GM11168 (cell line): ENCODE measurements at regions not wholly inside any gene's neighbourhood (a gene's known extent, or its start where the extent isn't known, plus 50 kb on each side); places are given as distances from the start of the nearest gene placed in this dataset.
"Not testable (repeated sequence)": the region's sequence is repeated elsewhere in the genome, so short reads cannot be mapped to it uniquely, and the experiment has no call there.

Experiments used
- in situ Hi-C: fragments of 300-500 bp; cut with MboI; formaldehyde crosslinking; loops from one replicate; pipeline ENCODE4 v1.12.0; 2022; ENCODE audit warnings: low sequenced_read_pairs; ENCODE audit not compliant: unreplicated experiment

DNA sequence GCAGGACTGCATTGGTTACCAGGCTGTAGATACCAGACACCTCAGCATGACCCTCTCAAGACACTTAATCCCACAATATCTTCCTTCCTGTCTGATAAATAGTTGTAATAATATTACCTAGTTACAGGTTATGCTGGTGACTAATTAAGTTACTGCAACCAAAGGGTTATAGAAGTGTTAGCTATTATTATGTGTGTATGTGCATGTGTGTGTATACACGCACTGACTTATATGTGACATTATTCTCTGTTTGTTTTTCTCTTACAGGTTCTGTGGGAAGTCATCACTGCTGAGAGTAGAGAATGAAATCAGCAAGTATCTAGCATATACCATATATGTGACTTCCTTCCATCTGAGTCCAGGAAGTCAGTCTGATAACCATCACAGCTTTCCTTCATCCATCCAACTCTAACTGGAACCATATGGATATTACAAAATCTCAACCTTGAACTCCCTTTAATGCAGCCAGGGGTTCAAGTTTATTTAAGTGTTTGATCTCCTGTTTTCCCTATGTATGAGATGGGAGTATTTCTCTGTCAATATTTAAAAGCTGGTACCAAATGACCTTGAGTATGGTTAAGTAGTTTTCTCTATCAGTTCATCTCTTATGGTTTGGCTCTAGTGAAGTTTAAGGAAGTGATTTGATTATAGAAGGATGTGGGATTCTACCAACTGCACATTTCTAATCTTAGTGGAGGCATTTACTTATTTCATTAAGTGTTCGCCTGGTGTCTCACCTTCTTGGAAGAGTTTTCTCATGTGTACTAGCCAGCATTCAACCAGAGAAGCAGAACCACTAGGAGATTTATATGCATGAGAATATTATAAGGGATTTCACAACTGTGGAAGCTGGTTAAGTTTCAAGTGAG is 313.2 kb downstream of the HIVEP2 start:
- in situ Hi-C loops: no loop called here

DNA sequence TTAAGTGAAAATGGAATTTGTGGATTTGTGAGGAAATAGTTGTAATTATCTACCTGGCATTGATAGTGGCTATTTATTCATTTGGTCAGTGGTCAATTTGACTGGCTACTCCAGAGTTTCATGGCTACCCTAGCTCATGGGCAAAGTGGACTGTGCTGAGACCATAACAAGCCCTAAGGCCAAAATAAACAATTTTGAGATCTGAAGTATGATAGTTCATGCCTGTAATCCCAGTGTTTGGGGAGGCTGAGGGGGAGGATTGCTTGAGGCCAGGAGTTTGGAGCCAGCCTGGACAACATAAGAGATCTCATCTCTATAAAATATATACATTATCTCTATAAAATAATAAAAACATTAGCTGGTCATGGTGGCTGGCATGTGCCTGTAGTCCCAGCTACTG is 311.7 kb downstream of the HIVEP2 start:
- in situ Hi-C loops: no loop called here

DNA sequence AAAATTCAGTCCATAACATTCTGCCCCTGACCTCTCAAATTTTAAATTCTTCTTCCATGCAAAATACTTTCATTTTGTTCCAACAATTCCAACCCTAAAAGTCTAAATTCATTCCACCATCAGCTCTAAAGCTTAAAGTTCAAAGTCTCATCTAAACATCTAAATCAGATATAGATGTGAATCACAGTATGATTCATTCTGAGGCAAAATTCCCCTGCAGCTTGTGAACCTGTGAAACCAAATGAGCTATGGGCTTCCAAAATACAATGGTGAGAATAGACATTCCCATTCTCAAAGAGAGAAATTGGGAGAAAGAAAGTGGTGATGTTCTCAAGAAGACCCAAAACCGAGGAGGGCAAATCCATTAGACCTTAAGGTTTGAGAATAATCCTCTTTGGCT is 309.8 kb downstream of the HIVEP2 start:
- in situ Hi-C loops: no loop called here

DNA sequence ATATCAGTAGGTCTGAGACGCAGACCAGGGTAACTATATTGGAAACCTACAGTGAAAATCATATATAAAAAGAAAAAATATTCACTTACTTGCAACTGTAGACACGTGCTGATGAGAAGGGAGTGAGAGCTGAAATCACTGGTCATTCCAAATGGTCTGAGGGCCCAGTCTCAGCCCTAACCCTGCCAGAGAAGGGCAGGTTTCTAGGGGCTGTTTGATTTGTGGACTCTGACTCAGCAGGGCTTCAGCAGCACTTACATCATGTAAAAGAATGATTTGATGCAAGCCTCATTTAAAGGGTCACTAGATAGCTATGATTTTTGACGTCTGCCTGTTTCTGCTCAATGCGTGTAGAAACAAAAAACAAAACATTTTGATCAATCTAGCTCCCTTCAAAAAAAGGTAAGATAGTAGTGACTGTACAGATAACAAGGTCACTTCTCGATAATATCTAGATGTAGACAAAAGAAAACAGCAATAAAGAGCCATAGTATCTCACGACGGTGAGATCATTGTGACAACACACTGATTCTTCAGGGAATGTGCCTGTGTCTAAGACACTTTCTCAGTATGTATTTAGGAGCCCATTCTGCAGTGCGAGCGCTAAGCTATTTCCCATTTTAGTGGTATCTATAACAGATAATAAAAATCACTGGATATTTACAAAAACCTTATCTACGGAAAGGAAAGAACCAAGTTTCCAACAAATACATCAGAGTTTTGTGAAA is 307.2 kb downstream of the HIVEP2 start:
- in situ Hi-C loops: no loop called here

DNA sequence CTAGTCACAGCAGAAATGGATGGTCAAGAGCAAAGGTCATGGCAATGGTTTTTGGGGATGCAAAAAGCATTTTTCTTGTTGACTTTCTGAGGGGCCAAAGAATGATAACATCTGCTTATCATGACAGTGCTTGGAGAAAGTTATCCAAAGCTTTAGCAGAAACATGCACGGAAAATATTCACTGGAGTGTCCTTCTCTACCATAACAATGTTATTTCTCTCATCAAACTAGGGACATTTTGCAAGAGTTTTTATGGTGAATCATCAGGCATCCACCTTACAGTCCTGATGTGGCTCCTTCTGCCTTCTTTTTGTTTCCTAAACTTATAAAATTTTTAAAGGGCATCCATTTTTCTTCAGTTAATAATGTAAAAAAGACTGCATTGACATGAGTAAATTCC is 302.3 kb downstream of the HIVEP2 start:
- in situ Hi-C loops: no loop called here

DNA sequence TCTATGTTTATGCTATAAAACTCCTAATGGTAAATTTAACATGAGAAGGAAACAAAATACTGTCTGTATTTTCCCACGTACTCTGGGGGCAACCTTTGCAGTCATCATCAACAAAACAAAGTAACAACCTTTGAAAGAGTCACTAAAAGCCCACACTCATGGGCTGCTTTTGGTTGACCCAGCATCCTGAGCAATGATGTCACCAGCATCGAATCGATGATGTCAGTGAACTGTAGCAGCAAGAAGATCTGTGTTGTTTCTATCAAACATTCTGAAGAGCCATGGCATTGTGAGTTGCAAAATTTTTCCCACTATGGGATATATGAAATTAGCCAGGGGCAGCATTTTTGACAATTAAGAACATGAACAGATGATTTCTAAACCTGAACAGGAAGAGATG is 300.1 kb downstream of the HIVEP2 start:
- in situ Hi-C loops: no loop called here

DNA sequence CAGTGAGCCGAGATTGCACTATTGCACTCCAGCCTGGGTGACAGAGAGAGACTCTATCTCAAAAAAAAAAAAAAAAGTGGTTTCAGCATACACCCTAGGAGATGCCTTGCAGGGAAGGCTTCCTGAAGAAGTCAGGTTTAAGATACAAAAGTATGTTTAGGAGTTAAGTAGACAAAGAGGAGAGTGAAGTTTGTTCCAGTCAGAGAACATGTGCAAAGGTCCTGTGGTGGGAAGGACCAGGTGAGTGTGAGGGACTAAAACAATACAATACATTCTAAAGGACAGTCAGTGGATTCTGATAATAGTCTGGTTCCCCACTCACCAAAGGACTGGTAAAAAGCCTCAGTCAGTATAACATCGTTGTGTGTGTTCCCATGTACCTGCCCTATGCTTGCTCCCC is 299.3 kb downstream of the HIVEP2 start:
- in situ Hi-C loops: no loop called here

DNA sequence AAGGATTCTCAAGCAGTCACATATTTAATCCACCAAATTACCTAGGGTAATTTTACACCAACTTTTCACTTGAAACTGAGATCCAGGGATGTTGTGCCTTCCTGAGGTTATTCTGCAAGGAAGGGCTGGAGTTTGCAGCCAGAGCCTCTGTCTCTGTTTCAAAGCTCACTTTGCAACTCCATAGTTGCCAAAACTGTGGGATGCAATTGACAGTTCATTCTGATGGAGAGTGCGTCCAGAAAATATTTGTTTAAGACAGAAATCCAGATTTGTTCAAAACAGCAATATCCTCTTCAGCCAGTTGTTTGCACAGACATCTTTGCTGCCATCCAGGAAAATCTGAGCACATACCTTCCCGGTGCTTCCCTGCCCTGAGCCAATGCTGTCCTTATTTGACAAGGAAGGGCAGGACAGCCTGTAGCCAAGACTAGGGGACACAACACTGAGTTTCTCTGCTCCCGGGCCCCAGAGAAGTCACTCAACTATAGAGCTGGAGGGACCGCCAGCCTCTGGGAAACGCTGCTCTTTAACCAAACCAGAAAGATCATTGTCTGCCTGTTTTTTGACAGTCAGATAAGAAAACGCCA is 297.4 kb downstream of the HIVEP2 start:
- in situ Hi-C loops: no loop called here

DNA sequence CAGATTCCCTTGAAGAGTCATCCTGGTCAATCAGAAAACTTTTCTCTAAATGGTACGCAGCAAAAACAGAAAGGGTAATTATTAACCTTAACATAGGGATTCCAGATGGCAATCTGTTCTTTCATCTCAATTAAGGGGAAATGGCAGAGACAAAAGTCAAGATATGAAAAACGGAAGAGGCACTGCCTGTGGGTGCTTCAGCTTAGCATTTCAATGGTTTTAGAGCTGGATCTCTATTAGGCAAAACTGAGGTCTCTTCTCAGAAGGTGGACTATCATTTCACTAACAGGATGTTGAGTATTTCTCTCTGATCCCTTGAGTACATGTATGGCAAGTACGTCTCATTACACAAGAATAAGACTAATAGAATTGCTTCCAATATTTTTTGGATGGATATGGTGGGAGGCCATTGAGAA is 296.9 kb downstream of the HIVEP2 start:
- in situ Hi-C loops: no loop called here

DNA sequence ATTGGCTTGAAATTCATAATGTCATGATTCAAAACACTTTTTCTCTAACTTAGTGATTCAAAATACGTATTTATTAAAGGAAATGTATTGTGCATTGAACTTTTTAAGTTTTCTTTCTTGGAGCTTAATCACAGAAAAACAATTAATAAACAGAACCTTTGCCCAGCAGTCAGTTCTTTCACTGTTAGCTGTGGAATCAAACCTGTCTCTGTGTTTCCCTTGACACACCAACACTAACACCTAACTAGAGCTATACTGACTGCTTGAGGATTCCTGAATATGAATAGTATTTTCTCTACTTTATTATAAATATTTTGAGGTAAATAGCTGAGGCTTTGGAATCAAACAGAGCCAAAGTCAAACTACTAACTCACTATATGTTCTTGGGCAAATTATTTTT is 296.4 kb downstream of the HIVEP2 start:
- in situ Hi-C loops: no loop called here

DNA sequence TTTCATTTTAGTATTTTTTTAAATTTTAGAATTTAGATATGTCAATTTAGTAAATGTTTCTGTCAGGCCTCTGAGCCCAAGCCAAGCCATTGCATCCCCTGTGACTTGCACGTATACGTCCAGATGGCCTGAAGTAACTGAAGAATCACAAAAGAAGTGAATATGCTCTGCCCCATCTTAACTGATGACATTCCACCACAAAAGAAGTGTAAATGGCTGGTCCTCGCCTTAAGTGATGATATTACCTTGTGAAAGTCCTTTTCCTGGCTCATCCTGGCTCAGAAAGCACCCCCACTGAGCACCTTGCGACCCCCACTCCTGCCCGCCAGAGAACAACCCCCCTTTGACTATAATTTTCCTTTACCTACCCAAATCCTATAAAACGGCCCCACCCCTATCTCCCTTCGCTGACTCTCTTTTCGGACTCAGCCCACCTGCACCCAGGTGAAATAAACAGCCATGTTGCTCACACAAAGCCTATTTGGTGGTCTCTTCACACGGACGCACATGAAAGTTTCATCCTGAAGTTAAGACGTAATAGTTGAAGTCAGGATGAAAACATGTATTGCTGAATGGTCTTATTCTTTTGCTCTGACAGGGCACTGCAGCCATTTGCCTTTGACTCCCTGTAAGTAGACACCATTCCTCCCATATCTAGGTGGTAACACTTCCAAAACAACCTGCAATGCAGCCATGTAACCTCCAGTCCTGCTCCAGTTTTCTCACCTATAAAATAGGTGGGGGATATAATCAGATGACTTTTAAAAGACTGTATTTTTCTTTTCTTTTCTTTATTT is 295.3 kb downstream of the HIVEP2 start:
- in situ Hi-C loops: not testable (repeated sequence)

DNA sequence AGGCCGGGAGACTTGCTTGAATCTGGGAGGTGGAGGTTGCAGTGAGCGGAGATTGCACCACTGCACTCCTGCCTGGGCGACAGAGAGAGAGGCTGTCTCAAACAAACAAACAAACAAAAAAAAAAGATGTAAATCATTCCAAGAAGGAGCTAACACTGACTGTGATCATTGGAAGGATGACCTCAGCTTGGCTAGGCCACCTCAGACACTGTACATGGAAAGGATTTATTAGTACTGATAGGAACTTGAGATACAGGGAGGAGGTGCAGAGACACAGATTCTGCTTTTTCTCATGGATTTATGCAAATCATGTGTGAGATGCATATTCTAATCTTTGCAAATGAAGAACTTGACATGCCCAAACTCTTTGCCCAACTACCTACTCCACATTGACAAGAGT is 293.6 kb downstream of the HIVEP2 start:
- in situ Hi-C loops: no loop called here

DNA sequence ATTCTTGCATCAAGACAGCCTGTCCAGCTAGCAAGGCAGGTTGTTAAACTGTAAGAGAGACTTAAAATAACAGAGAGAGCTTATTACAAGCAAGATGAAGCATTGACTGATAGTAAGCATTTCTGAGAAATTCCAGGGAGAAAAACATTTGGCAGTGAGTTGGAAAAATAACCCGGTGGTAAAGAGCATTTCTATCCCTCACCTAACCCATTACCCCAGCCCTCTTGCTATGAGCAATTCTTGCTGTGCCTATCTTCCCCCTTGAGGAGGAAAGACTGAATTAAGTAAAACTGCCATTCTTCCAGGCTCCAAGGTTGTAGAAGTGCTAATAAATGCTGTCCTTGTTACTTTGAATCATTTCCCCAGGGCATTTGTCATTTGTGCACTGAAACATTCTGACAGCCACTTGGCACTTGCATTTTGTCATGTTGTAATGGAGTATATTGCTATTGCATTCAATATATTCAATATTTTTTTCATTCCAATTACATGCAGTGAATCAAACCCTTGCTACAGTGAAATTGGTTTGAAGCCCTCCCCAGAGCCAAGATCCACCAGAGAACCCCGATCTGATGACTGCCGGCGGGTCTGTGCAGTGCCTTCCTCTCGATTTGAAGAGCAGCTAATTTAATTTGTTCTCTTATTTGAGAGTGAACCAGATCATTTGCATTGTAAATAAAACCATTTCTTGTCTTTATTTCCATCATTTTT is 291.1 kb downstream of the HIVEP2 start:
- in situ Hi-C loops: no loop called here

DNA sequence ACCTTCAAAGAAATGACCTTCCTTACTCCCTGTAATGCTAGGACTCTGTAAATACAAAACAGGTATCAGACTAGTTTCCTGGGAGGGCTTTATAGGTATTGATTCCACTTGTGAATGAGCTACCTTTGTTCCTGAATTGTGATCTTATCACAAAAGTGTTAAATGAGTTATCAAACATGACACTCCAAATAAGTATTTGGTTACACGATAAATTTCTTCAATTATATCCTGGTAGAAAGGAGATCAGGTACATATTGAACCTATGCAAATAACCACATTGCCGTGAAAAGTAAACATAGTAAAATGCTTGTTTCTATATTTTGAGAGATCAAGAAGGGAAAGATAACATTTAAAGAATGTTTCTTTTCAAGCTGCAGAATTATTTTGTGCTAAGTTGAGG is 285.3 kb downstream of the HIVEP2 start:
- in situ Hi-C loops: no loop called here

DNA sequence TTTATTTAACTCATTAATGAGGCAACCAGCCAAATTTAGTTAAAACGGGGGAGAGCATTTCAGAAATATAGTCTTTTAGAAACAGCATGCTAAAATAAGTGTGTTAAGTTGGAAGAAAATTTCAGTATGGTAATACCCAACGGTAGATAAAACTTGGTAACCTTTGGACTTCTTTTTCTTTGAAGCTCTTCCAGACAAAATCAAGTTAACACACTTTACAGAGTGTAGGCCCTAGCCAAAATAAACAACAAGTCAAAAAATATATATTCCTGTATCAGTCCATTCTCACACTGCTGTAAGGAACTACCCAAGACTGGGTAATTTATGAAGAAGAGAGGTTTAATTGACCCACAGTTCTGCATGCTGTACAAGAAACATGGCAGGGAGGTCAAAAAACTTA is 279.6 kb downstream of the HIVEP2 start:
- in situ Hi-C loops: no loop called here

DNA sequence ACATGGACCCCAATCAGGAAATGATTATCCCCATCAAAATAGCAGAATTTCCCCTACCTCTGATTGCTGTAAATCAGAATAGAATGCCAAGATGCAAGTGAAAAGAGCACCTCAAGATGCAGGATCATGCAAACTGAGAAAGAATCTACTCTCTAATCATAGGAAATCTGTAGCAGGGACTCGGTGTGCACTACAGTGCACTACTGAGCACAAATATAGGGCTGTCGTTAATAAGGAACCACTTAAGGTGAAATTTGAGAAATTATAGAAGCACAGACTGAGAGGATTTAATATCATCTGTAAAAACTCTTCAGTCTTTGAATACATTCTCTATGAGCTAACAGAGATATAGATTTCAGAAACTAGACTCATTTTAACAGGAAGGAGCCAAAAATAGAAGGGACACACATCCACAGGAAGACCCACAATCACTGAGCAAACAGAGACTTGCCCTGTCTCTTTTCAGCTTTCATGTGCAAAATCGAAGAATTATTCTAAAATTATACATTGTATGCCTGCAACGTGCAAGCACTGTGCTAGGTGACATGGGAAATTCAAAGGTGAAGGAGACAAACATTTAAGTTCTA is 278.3 kb downstream of the HIVEP2 start:
- in situ Hi-C loops: no loop called here

DNA sequence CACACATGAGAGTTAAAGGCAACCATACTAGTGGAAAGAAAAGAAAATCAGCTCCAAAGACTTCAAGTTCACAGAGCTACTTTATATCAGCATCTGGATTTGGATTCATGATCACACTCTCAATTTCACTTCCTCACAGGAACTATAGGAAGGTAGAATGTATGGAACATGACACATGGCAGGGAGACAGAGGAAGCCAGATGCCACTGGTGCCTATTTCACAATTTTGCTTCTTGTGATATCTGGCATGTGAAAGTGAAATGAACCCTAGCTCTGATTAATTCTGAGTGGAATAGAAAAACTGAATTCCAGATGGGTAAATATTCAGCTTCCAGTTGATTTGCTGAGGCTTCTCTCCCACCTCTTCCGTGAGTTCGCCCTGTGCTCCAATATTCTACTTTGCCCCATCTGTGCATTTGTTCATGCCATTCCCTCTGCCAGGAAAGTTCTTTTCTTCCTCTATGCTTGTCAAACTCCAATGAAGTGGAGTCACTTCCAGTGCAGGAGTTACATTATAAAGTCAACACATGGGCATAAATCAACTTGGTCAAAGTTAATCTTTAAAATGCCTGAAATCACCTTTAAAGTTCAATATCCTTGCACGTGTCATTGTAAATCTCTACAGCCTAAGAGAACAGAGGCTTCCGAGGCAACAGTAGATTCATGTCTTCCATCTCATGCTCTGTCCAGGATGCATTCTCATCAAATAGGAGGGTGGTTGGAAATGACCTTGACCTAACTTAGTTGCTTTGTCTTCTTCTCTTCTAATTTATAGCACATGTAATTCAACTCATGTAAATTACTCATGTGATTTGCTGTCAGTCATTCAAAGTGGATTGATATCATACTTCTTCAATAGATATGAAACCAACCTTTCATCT is 275.3 kb downstream of the HIVEP2 start:
- in situ Hi-C loops: no loop called here

DNA sequence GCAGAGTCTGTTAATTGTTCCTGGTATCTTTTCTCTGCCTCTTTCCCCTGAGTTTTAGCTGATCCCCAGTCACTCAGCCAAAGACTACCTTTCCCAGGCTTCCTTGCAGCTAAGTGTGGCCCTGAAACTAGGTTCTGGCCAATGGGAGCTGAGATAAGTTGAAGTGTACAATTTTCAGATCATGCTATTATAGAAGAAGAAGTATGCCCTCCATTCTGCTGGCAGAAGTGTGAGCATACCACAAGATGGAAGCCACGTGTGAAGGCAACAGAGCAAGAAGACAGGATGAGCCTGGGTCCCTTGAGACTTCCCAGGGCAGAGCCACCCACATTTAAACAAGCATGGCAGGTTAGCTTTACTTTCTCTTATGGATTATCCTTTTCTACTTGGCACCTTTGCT is 273.2 kb downstream of the HIVEP2 start:
- in situ Hi-C loops: no loop called here

DNA sequence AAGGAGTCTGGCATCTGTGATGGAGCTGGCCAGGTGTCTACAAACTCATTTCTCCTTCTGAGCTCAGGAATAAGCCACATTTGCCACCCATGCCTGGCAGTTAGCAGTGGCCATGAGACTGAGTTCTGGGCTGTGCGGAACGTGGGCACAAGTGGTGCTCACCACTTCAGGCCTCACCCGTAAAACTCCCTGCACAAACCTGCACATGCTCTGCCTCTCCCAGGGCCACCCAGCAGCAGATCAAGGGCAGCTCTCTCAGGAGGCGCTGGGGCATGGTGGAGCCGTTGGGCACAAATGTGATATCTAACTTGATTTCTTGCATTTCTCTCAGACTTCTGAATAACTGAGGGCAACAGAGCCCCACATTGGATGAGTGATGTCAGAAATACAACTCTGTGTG is 269.5 kb downstream of the HIVEP2 start:
- in situ Hi-C loops: loop anchor here (25.0 kb wide), 1 partner anchor 362 kb away; no protein-coding TSS in a partner anchor
